ENCODE measurements at regions not wholly inside any gene's neighbourhood (a gene's known extent, or its start where the extent isn't known, plus 50 kb on each side); places are given as distances from the start of the nearest gene placed in this dataset.

DNA sequence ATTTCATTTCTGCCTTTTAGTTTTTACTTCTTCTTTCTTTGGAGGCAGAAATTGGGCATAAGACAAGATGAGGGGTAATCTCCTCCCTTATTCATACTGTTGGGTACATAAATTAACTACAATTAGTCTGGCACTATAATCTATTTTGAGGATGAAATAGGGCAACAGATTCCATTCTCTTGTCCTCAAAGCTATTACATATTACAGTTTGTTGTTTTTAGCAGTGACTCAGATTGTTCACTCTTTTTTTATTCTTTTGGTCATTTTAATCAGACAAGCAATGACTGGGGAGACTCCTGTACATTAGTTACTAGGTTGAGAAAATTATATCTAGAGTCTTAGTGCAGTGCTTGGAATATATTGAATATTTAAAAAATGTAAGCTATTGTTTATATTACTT is 556.0 kb downstream of the OTOL1 start:
- TF ChIP-seq POLR2A (IDR thresholded peaks at IDR 0.05) (no peak), CTCF (IDR thresholded peaks at IDR 0.05) (no peak), POLR2AphosphoS5 (IDR thresholded peaks at IDR 0.05) (no peak), EP300 (IDR thresholded peaks at IDR 0.05) (no peak)

Data from upper lobe of left lung (tissue), 4 donors.